AG08396 (cell line): ENCODE measurements at regions not wholly inside any gene's neighbourhood (a gene's known extent, or its start where the extent isn't known, plus 50 kb on each side); places are given as distances from the start of the nearest gene placed in this dataset.
"Not testable (repeated sequence)": the region's sequence is repeated elsewhere in the genome, so short reads cannot be mapped to it uniquely, and the experiment has no call there.

ENCODE experiments used
- DNase-seq: peaks from one replicate; pipeline ENCODE4 v3.0.0; 2012; ENCODE audit warnings: low spot score, mixed read lengths

GRCh38 chr6:57708061-57708460, 390.6 kb downstream of the PRIM2 start:
- not testable (repeated sequence) for DNase-seq

GRCh38 chr6:57722546-57722945, 405.1 kb downstream of the PRIM2 start:
- not testable (repeated sequence) for DNase-seq

- not testable (repeated sequence) for DNase-seq
Measured at GRCh38 chr6:57723815-57724401, 406.5 kb downstream of the PRIM2 start.

GRCh38 chr6:57729407-57729806, 412.0 kb downstream of the PRIM2 start:
- not testable (repeated sequence) for DNase-seq

- DNase-seq: not testable (repeated sequence)
Measured at GRCh38 chr6:57730726-57731125, 413.3 kb downstream of the PRIM2 start.

GRCh38 chr6:57747716-57748115, 430.3 kb downstream of the PRIM2 start:
- DNase-seq: not testable (repeated sequence)

GRCh38 chr6:57759850-57760249, 442.4 kb downstream of the PRIM2 start:
- not testable (repeated sequence) for DNase-seq

- DNase-seq: not testable (repeated sequence)
Measured at GRCh38 chr6:57792720-57793397, 475.4 kb downstream of the PRIM2 start.

GRCh38 chr6:57793398-57793762, 475.9 kb downstream of the PRIM2 start:
- DNase-seq: not testable (repeated sequence)

- DNase-seq: peak; percentile 14
Measured at GRCh38 chr6:57799703-57800479, 482.5 kb downstream of the PRIM2 start.

GRCh38 chr6:57808581-57808980, 491.2 kb downstream of the PRIM2 start:
- DNase-seq: peak; percentile 6

- DNase-seq: not testable (repeated sequence)
Measured at GRCh38 chr6:57809454-57809853, 492.0 kb downstream of the PRIM2 start.

- DNase-seq: not testable (repeated sequence)
Measured at GRCh38 chr6:57813271-57814075, 496.0 kb downstream of the PRIM2 start.

GRCh38 chr6:57815826-57816225, 498.4 kb downstream of the PRIM2 start:
- DNase-seq: not testable (repeated sequence)

- not testable (repeated sequence) for DNase-seq
Measured at GRCh38 chr6:57821325-57821724, 503.9 kb downstream of the PRIM2 start.

GRCh38 chr6:57822448-57822847, 505.0 kb downstream of the PRIM2 start:
- DNase-seq: not testable (repeated sequence)

- no peak for DNase-seq
Measured at GRCh38 chr6:57822896-57823358, 505.5 kb downstream of the PRIM2 start.

- not testable (repeated sequence) for DNase-seq
Measured at GRCh38 chr6:57837622-57838209, 520.3 kb downstream of the PRIM2 start.

- DNase-seq: not testable (repeated sequence)
Measured at GRCh38 chr6:57841551-57841950, 524.1 kb downstream of the PRIM2 start.

GRCh38 chr6:57853745-57854407, 536.4 kb downstream of the PRIM2 start:
- peak; percentile 26 for DNase-seq
